Bronchial epithelial cell (primary cell): ENCODE measurements at regions not wholly inside any gene's neighbourhood (a gene's known extent, or its start where the extent isn't known, plus 50 kb on each side); places are given as distances from the start of the nearest gene placed in this dataset.

Experiments used
- DNase-seq: peaks from one replicate; pipeline ENCODE4 v3.0.0-alpha.2; 2010; ENCODE audit warnings: low read depth
- FAIRE-seq: peaks from 2 replicates; lab custom pipeline; 2011; peaks lifted over from hg19 to GRCh38; lab: Jason Lieb, UNC
- H3K27me3 ChIP-seq: 2 replicates; pipeline ENCODE4 v1.5.1; 2011; ENCODE audit warnings: low read length; ENCODE audit not compliant: control insufficient read depth, insufficient read depth
- H3K36me3 ChIP-seq: 2 replicates; pipeline ENCODE4 v1.5.1; 2011; ENCODE audit warnings: low read length; ENCODE audit not compliant: control insufficient read depth, insufficient read depth
- H3K4me3 ChIP-seq: 2 replicates; pipeline ENCODE4 v1.5.1; 2011; ENCODE audit warnings: mild to moderate bottlenecking, low read depth, low read length, control low read depth
- TF ChIP-seq, protein P1 (sequence below): IDR thresholded peaks from 2 replicates; pipeline ENCODE4 v1.5.1; 2011; ENCODE audit warnings: mild to moderate bottlenecking, moderate library complexity, low read length, control low read depth, inconsistent platforms; ENCODE audit not compliant: insufficient read depth, severe bottlenecking

DNA sequence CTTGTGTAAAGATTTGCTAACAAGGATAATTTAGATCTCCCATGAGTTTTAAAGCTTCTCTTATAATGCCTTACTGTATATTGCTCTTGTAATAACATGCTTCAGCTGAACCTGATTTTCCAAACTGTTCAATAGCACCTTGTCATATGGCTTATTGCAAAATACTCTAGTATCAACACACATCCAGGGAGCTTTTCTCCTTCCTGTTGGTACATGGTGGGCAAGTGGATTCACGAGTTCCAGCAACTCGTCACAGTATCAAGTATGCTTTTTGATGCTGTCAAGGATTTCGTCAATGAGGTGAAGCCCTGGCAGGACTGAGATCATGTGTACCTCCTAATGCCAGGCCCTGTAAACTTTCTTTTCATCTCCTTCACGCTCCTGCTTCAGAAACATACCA, 59.5 kb upstream of the ITPRID2 start:
- peak; percentile 68 for DNase-seq
- peak; percentile 91 for FAIRE-seq
- Histone ChIP-seq H3K27me3 (no peaks in the 10 kb centered on the region), H3K4me3 (no peak overlapping the region), H3K36me3 (no peaks in the 10 kb centered on the region)
- TF ChIP-seq, protein P1, sequence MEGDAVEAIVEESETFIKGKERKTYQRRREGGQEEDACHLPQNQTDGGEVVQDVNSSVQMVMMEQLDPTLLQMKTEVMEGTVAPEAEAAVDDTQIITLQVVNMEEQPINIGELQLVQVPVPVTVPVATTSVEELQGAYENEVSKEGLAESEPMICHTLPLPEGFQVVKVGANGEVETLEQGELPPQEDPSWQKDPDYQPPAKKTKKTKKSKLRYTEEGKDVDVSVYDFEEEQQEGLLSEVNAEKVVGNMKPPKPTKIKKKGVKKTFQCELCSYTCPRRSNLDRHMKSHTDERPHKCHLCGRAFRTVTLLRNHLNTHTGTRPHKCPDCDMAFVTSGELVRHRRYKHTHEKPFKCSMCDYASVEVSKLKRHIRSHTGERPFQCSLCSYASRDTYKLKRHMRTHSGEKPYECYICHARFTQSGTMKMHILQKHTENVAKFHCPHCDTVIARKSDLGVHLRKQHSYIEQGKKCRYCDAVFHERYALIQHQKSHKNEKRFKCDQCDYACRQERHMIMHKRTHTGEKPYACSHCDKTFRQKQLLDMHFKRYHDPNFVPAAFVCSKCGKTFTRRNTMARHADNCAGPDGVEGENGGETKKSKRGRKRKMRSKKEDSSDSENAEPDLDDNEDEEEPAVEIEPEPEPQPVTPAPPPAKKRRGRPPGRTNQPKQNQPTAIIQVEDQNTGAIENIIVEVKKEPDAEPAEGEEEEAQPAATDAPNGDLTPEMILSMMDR, result no peak

DNA sequence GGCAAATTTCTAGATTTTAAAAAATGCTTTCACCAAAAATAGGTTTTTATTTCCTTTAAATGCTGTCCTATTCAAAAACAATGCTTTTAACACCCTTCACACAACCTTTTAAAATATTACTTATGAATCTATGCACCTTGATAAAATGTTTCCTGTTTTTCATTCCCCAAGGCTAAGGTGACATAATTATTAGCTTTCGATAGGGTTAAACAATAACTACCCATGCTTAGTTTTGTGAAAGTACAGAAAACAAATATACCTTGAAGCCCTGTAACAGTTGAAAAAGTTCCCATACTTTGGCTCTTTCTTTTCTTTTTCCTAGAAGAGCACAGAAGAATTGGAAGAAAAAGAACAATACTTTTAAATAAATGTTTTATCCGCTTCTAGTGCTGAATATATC, 54.9 kb upstream of the ITPRID2 start:
- FAIRE-seq (no peak), DNase-seq (no peak)
- no peaks in the 10 kb centered on the region for H3K36me3 ChIP-seq
- TF ChIP-seq, protein P1, result no peak
- H3K4me3 ChIP-seq, result no peak overlapping the region
- no peaks in the 10 kb centered on the region for H3K27me3 ChIP-seq

DNA sequence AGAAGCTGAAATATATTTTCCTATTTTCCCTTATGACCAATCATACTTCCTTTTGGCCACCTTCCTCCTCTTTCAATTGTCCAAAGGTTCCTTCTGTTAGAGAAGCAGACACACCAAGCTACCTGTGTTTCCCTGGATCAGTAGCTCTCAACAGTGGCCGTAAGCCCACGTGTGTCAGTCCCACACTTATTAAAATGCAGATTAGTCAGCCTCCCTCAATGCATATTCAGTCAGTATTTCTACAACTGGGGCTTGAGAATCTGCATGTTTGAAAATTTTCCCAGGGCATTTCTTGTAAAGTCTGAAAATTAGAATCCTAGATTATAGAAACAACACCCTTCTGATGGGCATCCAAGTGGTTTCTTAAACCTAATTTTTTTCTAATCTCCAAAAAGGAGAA, 54.0 kb upstream of the ITPRID2 start:
- H3K27me3 ChIP-seq, result no peaks in the 10 kb centered on the region
- H3K36me3 ChIP-seq, result no peaks in the 10 kb centered on the region
- FAIRE-seq (no peak), DNase-seq (no peak)
- H3K4me3 ChIP-seq, result no peak overlapping the region
- TF ChIP-seq, protein P1, result no peak

DNA sequence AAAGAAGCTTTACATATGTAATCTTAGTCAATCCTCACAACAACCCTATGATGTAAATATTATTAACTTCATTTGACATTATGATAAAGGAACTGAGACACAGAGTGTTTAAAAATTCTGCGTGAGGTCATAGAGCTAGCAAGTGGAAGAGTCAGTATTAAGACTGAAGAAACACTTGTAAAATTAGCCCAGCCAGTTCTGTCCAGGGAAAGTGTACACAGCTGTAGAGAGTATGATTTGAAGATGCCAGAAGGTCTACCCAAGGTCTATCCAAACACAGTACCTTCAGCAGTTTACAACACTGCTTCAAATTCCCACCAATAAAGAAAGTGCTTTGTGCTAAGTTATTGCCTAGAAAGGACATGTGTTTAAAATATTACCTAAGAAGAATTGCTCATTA, 51.7 kb upstream of the ITPRID2 start:
- DNase-seq, result no peak
- Histone ChIP-seq H3K36me3 (no peaks in the 10 kb centered on the region), H3K27me3 (no peaks in the 10 kb centered on the region), H3K4me3 (no peak overlapping the region)
- TF ChIP-seq, protein P1, result no peak
- FAIRE-seq, result no peak

DNA sequence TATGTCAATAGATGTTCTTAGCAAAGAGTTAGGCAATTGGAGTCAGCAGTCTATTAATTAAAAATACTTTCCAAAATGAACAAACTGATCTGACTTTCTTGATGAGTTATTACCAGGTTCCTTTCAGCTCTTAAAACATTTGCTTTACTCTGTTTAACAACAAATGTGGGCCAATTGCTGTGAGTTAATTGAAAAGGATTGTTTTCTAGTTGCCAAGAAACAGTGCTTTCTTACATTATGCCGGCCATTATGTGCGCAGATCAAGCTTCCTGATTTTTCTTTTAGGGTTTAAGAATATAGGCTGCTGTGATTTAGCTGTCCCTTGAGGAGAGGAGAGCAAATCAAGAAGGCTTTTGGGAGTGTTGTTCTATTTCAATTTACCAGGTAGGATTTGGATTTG, 50.5 kb upstream of the ITPRID2 start:
- TF ChIP-seq, protein P1, result no peak
- DNase-seq (no peak), FAIRE-seq (no peak)
- Histone ChIP-seq H3K36me3 (no peaks in the 10 kb centered on the region), H3K27me3 (no peaks in the 10 kb centered on the region), H3K4me3 (no peak overlapping the region)
